DMS153 (cell line): ENCODE measurements at regions not wholly inside any gene's neighbourhood (a gene's known extent, or its start where the extent isn't known, plus 50 kb on each side); places are given as distances from the start of the nearest gene placed in this dataset.
"Not testable (repeated sequence)": the region's sequence is repeated elsewhere in the genome, so short reads cannot be mapped to it uniquely, and the experiment has no call there.

Experiments
- DNase-seq: peaks from one replicate; lab custom pipeline; 2025; lab: John Stamatoyannopoulos, UW

GRCh38 chr2:236415684-236416444 lies 151.7 kb upstream of the ASB18 start:
- DNase-seq = no peak

- DNase-seq = no peak
These were observed 152.5 kb upstream of the ACKR3 start for GRCh38 chr2:236417150-236417549.

- no peak for DNase-seq
These were observed 139.0 kb upstream of the ACKR3 start for GRCh38 chr2:236430584-236430983.

GRCh38 chr2:236434593-236434992 lies 135.0 kb upstream of the ACKR3 start:
- no peak for DNase-seq

GRCh38 chr2:236440110-236440881 lies 129.3 kb upstream of the ACKR3 start:
- no peak for DNase-seq

- DNase-seq = no peak
These were observed 125.4 kb upstream of the ACKR3 start for GRCh38 chr2:236444187-236444586.

GRCh38 chr2:236445678-236446077 lies 123.9 kb upstream of the ACKR3 start:
- no peak for DNase-seq

GRCh38 chr2:236446521-236446920 lies 123.1 kb upstream of the ACKR3 start:
- DNase-seq = no peak

GRCh38 chr2:236449167-236449761 lies 120.4 kb upstream of the ACKR3 start:
- DNase-seq = peak; percentile 9

- DNase-seq = no peak
These were observed 117.4 kb upstream of the ACKR3 start for GRCh38 chr2:236452238-236452637.

- no peak for DNase-seq
These were observed 115.5 kb upstream of the ACKR3 start for GRCh38 chr2:236454076-236454475.

- DNase-seq = no peak
These were observed 110.2 kb upstream of the ACKR3 start for GRCh38 chr2:236459393-236459792.

GRCh38 chr2:236464140-236464539 lies 105.5 kb upstream of the ACKR3 start:
- no peak for DNase-seq

- no peak for DNase-seq
These were observed 96.7 kb upstream of the ACKR3 start for GRCh38 chr2:236472720-236473495.

GRCh38 chr2:236473691-236474090 lies 95.9 kb upstream of the ACKR3 start:
- no peak for DNase-seq

- DNase-seq = no peak
These were observed 89.8 kb upstream of the ACKR3 start for GRCh38 chr2:236479814-236480213.

GRCh38 chr2:236483102-236483501 lies 86.5 kb upstream of the ACKR3 start:
- DNase-seq = no peak

- DNase-seq = no peak
These were observed 84.1 kb upstream of the ACKR3 start for GRCh38 chr2:236485519-236485918.

- DNase-seq = not testable (repeated sequence)
These were observed 80.5 kb upstream of the ACKR3 start for GRCh38 chr2:236489083-236489482.

GRCh38 chr2:236489895-236490404 lies 79.7 kb upstream of the ACKR3 start:
- no peak for DNase-seq

GRCh38 chr2:236496340-236496739 lies 73.3 kb upstream of the ACKR3 start:
- DNase-seq = no peak

- DNase-seq = no peak
These were observed 71.3 kb upstream of the ACKR3 start for GRCh38 chr2:236498369-236498768.
